ENCODE measurements at regions not wholly inside any gene's neighbourhood (a gene's known extent, or its start where the extent isn't known, plus 50 kb on each side); places are given as distances from the start of the nearest gene placed in this dataset.
"Not testable (repeated sequence)": the region's sequence is repeated elsewhere in the genome, so short reads cannot be mapped to it uniquely, and the experiment has no call there.

DNA sequence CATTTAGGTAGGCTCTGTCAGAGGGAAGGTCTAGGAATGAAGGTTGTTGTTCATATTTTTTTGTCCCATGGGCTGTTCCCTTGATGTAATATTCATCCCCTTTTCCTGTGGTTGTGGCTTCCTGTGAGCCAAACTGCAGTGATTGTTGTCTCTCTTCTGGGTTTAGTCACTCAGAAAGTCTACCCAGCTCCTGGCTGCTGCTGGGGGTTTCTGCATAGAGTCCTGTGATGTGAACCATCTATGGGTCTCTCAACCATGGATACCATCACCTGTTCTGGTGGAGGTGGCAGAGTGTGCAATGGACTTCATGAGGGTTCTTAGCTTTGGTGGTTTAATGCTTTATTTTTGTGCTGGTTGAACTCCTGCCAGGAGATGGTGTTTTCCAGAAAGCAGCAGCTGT lies 122.8 kb downstream of the ZC4H2 start:
- no peak for DNase-seq (ENCODE audit: low spot score)

DNA sequence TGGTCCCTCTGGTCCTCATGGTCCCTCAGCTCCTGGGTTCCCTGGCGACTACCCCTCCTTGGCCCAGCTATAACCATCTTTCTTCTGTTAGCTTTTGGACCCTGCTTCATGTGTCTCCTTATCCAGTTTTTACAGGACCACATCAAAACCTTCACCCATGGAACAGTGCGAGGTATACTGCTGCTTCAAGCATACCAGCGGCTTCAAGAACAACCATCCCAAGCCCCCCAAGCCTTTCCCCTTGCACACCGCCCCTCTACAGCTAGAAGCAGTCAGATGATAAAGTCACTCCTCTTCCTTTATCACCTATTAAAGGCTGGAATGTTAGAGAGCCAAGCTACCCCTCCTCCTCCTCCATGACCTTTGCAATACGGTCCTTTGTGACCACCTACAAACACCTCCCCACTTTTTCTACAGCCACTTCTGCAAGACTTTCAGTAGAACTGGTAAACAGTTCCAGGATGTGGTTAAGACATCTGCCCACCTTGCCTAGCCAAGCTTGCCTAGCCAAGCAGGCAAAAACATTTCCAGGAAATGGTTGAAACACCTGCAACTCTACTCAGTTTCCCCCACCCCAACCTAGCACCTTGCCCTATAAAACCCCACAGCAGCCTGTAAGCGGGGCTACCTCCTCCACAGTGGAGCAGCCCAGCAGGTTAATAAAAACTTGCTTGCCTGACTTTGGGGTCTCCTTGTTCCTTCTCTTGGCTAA lies 125.7 kb downstream of the ZC4H2 start:
- DNase-seq (ENCODE audit: low spot score) = no peak

DNA sequence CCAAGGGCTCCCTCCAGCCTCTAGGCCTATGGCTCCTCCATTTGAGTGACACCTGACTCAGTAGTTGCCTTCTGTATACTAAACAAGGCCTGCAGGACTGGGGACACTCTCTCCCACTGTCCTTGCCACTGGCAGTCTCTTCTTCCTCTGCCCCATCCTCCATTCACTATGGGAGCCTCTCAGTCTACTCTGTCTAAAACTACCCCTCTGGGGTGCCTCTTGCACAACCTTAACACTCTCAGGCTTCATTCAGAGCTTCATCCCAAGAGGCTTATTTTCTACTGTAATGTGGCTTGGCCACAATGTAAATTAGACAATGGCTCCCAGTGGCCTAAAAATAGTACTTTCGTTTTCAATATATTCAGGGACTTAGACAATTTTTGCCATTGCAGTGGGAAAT lies 133.0 kb downstream of the ZC4H2 start:
- no peak for DNase-seq (ENCODE audit: low spot score)

DNA sequence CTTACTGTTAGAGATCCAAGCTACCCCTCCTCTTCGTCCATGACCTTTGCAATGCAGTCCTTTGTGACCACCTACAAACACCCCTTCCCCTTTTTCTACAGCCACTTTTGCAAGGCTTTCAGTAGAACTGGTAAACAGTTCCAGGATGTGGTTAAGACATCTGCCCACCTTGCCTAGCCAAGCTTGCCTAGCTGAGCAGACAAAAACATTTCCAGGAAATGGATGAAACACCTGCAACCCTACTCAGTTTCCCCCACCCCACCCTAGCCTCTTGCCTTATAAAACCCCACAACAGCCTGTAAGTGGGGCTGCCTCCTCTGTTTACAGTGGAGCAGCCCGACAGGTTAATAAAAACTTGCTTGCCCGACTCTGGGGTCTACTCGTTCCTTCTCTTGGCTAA lies 133.8 kb downstream of the ZC4H2 start:
- no peak for DNase-seq (ENCODE audit: low spot score)

DNA sequence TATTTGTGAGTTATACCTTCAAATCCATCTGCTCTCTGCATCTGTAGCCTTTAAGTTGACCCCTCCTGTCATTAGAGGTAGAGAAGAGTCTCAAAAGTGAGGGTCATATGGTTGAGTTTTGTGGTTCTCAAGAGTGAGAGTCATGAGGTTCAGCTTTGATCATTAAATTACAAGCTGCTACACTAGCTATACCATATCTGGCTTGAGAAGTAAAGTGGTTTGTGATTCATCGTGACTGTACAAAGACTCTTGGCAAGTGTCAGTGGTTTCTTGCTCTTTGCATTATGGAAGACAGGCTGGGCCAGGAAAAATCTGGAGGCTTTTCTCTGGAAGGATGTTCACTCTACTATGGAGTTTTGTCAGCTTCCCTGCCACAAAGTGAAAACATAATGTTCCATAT lies 170.6 kb downstream of the ZC4H2 start:
- peak; percentile 78 for DNase-seq (ENCODE audit: low spot score)

DNA sequence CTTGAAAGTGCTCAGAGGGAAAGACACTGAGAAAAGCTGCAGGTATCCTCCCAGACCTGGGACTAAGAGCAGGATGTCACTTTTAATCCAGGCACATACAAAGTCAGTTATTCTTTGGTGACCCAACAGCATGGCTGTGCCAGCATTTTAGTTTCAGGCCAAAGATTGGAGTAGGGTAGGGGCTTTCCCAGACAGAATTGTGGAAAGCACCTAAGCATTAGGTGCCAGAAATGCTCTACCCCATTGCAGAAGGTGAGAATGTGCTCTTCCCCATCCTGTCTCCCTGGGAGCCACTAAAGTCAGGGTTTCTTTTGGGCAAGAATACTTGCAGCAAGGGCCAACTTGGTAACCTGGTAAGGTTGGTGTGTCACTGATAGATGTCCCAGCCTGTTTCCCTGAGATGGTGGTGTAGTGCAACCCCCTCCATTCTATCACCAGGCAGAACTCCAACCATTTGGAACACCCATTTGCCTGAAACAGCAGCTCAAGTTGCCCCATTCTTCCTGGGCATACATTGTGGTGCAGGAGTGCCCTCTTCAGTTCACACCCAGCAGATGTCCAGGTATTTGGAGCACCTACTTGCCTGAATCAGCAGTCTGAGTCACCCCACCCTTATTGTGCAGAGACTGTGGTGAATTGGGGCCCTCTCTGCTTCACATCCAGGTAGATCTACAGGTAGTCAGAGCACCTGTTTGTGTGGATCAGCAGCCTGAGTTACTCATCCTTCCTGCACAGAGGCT lies 183.5 kb downstream of the ZC4H2 start:
- DNase-seq (ENCODE audit: low spot score) = no peak

DNA sequence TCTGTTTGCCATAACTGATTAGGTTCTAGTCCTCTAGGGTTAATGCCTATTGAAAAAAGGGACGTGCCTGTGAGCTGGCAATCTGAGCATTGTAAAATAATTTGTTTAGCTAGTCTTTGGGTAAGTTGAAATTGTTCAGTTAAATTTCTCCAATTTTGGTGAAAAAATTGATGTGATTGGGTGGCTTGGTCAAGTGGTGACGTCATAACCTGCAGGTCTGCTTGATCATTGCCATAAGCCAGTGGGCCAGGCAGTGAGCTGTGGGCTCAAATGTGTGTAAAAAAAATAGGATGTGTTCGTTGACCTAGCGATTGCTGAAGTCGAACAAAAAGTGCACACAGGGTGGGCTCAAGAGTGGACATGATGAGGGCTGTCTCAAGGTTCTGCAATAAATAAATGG lies 193.3 kb downstream of the ZC4H2 start:
- DNase-seq (ENCODE audit: low spot score) = no peak

DNA sequence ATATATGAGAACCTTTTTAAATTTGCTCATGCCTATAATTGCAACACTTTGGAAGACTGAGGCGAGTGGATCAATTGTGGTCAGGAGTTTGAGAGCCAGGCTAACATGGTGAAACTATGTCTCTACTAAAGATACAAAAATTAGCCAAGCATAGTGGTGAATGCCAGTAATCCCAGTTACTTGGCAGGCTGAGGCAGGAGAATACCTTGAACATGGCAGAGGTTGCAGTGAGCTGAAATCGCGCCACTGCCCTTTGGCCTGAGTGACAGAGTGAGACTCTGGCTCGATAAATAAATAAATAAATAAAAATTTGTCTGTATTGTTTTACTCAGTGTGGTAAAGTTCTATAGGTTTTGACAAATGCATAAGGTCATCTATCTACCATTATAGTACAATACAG lies 218.2 kb downstream of the ZC4H2 start:
- no peak for DNase-seq (ENCODE audit: low spot score)

DNA sequence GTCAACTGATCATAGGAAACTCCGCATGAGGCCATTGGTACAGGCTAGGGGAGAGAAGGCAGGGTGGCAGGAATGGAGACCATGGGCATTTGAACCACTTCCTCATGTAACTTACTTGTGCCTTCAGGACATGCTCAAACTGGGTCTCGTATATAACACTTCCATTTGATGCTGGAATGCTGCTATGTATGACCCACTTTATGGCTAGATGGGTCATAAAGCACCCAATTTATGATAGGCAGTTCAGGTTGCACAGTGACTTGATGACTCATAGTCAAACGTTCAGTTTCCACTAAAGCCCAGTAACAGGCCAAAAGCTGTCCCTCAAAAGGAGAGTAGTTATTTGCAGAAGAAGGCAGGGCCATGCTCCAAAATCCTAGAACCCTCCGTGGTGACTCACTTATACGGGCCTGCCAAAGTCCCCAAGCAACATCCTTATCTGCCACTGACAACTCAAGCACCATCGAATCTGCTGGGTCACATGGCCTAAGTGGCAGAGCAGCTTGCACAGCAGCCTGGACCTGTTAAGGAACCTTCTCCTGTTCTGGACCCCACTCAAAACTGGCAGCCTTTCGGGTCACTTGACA lies 236.4 kb downstream of the ZC4H2 start:
- peak; percentile 2 for DNase-seq (ENCODE audit: low spot score)

DNA sequence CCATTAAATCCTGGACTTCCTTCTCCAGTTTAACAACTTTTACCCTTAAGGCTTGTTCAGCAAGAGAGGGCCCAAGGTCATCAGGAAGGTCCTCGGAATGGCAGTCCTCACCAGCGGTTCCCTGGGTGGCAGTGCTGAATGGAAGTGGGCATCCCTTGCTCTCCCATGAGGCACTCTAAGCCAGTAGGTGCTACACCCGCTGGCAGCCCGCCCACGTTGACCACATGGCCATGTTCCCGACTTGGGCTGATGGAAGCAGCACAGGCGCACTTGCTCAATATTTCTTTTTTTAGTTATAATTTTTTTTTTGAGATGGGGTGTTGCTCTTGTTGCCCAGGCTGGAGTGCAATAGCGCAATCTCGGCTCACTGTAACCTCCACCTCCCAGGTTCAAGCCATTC lies 277.9 kb downstream of the ZC4H2 start:
- DNase-seq (ENCODE audit: low spot score) = no peak

DNA sequence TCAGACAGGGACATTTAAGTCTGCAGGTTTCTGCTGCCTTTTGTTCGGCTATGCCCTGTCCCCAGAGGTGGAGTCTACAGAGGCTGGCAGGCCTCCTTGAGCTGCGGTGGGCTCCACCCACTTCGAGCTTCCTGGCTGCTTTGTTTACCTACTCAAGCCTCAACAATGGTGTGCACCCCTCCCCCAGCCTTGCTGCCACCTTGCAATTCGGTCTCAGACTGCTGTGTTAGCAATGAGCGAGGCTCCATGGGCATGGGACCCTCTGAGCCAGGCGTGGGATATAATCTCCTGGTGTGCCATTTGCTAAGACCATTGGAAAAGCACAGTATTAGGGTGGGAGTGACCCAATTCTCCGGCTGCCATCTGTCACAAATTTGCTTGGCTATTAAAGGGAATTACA lies 280.9 kb downstream of the ZC4H2 start:
- not testable (repeated sequence) for DNase-seq (ENCODE audit: low spot score)

DNA sequence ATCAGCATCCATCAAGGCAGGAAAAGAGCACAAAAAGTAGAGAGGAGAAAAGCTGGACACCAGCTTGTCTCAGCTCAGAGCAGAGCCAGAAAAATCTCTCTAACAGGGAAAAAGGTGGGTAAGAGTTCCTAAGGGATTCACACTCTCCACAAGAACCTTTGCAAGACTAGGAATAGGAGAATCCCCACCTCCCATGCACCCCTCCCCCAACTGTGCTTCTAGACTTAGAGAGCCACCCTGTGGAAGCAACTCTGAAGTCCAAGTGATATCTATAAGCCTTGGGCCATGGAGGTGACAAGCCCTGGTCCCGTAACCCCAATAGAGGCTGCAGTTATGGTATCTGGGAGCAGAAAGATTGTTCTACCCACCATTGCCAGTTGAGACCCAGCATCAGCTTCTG lies 267.6 kb upstream of the MTMR8 start:
- no peak for DNase-seq (ENCODE audit: low spot score)

DNA sequence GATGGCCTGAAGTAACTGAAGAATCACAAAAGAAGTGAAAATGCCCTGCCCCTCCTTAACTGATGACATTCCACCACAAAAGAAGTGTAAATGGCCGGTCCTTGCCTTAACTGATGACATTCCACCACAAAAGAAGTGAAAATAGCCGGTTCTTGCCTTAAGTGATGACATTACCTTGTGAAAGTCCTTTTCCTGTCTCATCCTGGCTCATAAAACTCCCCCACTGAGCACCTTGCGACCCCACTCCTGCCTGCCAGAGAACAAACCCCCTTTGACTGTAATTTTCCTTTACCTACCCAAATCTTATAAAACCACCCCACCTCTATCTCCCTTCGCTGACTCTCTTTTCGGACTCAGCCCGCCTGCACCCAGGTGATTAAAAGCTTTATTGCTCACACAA lies 262.0 kb upstream of the MTMR8 start:
- DNase-seq (ENCODE audit: low spot score) = not testable (repeated sequence)

DNA sequence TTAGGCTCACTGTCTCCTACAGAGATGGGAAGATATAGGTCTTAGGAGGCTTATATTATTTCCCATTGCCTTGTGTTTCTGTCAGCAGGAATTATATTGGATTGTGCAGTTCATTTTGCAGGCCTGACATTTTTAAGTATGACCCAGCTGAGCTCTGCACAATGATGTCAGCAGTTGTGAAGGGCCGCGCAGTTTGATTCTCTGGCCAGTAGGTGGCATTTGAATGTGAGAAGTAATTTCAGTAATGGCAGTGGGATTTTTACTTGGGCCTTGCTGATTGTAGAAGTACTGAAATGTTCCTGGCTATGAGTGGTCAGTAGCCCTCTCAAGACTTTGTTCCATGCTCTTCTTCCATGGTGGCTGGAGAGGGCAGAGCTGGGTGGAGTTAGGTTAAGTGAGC lies 247.2 kb upstream of the MTMR8 start:
- DNase-seq (ENCODE audit: low spot score) = peak; percentile 49

All from RKO (cell line).